ENCODE measurements at regions not wholly inside any gene's neighbourhood (a gene's known extent, or its start where the extent isn't known, plus 50 kb on each side); places are given as distances from the start of the nearest gene placed in this dataset.

- DNase-seq, result no peak
These were observed 627.7 kb downstream of the PLA2G4A start for GRCh38 chr1:187456446-187456845.

DNA sequence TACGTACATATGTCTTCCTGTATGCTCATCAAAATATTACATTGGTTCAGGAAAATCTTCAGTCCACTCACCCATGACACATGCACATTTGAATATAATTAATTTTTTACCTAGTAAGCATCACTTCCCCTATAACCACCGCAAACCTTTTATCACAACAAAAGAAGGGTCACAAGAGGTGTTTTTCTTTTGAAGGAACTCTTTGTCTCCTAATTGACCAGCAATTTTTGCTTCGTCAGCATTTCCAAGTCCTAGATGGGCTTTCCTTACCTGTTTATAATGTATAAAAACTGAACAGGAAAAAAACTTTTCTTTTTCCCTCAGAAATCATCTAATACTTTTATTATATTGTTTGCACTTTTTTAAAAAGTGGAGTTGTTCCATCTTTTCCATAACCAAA, 631.3 kb downstream of the PLA2G4A start:
- no peak for DNase-seq

DNA sequence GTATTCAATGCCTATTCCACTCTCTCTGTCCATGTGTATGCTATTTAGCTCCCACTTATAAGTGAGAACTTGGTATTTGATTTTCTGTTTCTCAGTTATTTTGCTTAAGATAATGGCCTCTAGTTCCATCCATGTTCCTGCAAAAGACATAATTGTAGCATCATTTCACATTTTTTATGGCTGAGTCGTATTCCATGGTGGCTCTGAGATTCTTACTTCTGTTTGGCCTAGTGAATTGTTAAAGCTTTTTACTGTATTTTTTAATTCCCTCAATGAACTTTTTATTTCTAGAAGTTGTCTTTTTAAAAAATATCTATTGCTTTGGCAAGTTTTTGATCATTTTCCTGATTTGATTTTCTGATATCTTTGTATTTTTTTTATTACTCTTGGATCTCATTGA, 635.6 kb downstream of the PLA2G4A start:
- no peak for DNase-seq

DNA sequence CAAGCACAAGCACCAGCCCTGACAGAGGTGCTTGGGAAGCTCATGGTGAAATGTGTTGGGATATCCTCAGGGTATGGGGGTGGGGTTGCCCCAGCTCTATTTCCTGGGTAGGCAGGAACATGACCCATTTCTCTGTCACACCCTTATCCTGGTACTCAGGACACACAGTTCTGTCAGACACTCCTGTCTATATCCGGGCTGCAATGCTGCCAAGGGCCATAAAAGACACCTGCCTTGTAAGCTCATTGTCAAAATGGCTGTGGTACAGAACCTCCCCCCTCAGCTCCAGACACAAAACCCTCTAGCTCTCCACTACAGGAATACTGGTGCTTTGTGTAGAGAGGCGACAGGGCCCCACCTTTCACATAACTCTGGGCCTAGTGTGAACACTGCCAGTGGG, 636.7 kb downstream of the PLA2G4A start:
- DNase-seq, result no peak

DNA sequence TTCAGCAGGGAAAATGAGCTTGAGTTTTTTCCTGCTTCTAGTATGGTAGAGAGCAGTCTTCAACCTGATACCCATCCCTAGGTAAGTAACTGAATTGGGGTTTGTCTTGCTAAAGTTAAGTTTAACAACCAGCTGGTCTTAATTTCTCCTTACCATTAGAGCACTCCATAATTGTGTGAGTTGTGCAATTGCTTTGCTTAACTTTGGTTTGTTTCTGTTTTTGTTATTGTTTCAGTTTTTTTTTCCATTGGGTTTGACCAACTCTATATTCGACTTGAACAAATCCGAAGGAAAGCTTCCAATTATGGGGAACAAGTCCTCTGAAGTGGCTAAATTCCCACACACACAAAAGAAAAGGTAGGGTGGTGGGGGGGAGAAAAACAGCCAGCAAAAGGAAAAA, 641.1 kb downstream of the PLA2G4A start:
- no peak for DNase-seq

DNA sequence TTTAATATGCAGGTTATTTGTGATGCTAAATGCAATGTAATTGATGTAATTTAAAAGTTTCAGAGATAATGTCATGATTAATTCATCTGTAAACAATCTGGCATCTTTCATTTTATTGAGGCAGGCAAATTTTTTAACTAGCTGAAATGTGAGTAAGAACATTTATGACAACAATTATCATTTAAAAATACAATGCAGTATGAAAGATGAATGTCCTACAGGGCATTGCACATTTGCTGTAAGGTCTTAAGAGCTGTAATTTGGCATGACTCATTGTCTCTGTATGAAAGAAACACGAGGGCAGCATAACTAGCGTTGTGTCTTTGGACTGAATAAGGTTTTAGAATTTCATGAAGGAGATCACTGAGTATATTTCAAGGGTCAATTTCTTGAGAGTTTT, 642.8 kb downstream of the PLA2G4A start:
- DNase-seq, result no peak

GRCh38 chr1:187474336-187474735, 645.6 kb downstream of the PLA2G4A start:
- peak; percentile 85 for DNase-seq

GRCh38 chr1:187476671-187477070, 647.9 kb downstream of the PLA2G4A start:
- DNase-seq, result no peak

DNA sequence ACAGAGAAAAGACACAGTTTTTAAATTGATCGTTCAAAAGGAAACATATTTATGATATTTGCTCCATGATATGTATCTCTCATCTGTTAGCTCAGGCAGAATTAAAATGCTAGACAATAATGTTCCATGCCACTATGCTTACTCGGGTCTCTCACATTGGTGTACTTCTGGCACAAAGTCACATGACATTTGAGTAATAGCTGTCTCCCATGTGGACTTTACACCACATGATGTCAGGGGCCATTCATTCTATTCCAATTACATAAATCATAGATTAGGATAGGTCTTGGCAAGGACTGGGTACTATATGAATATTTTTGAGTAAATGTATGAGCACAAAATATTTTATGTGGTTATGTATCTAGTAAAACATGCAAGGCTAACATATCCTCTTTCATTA, 648.4 kb downstream of the PLA2G4A start:
- DNase-seq, result peak; percentile 32

GRCh38 chr1:187477535-187477934, 648.8 kb downstream of the PLA2G4A start:
- DNase-seq, result no peak

GRCh38 chr1:187481581-187482148, 652.9 kb downstream of the PLA2G4A start:
- DNase-seq, result no peak

GRCh38 chr1:187490266-187490665, 661.5 kb downstream of the PLA2G4A start:
- DNase-seq, result no peak

DNA sequence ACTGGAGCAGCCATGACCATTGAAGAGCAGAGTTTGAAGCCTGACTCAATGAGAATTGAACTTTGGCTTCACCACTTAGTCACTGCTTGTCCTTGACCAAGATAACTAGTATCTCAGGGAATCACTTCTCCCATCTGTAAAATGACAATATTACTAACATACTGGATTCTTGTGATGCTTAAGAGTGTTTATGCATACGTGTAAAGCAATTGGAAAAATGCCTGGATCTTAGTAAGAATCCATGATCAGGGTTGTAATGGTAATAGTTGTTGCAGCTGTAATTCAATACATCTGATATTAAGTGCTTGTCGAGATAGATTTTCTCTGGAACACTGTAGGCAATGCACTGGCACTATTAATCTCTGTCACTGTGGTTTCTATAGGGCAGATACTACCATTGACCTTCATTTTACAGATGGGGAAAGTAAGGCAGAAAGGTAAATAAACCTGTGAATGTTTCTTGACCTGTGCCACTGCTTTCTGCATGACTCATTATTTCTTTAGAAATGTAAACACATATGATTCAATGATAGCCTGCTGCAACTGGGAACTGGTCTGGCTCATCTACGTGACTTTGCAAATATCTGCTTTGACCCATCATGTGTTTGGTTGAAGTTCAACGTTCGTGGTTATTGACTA, 662.5 kb downstream of the PLA2G4A start:
- no peak for DNase-seq

DNA sequence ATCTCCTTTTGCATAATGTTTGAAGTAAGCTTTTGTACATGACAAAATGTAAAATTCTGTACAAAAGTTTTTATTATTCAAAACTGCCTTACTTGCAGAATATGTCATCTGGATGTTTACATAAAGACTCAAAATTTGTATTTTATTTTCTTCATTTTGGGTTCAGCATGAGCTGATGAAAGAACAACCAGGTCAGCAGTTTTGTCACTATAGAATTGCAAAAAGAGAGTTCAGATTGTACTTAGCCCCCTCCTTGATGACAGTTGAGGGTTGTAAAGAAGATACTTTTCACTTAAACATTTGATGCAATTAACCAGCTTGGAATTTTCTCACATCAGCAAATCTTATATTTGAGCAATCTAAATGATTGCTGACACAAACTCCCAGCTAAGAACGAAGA, 669.3 kb downstream of the PLA2G4A start:
- no peak for DNase-seq

DNA sequence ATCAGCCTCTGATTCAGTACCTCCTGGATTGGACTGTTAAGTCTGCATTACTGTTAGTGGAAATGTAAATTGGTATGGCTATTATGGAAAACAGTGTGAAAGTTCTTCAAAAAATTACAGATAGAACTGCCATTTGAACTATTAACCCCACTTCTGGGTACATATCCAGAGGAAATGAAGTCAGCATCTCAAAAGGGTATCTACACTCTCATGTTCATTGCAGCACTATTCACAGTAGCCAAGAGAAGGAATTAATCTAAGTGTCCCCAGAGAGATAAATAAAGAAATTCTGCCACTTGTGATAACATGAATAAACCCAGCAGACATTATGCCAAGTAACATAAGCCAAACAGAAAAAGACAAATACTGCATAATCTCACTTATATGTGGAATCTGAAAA, 676.0 kb downstream of the PLA2G4A start:
- DNase-seq, result no peak

- no peak for DNase-seq
These were observed 680.3 kb downstream of the PLA2G4A start for GRCh38 chr1:187509091-187509490.

DNA sequence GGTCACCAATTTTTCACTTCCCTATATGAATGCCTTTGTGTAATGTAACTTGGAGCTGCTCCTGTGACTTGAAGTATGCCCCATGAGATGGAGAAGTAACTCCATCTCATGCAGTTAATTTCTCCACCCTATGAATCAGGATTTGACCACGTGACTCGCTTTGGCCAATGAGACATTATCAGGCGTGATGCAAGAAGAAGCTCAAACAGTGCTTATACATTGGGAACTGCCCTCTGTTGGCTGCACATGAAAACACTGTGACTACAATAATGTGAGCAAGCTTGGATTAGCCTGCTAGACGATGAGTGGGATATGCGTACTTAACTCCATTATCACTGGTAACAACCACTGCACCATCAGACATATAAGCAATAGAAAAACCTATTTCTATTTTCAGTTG, 684.4 kb downstream of the PLA2G4A start:
- no peak for DNase-seq

DNA sequence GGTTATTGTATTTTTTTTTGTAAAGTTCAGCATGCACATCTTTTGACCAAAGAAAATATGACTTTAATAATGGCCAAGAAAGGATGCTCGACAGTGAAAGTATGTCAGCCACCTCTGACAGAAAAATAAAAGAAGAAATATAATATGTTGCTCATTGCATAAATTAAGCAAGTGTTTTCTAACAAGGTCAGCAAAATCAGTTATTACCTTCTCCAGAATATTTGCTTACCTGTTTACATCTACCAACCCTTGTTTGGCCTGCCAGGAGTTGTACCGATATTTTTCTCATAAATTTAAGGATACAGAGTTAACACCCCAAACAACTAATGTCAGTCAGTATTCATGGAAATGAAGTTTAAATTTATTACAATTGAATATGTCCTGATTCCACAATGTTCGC, 685.4 kb downstream of the PLA2G4A start:
- no peak for DNase-seq

DNA sequence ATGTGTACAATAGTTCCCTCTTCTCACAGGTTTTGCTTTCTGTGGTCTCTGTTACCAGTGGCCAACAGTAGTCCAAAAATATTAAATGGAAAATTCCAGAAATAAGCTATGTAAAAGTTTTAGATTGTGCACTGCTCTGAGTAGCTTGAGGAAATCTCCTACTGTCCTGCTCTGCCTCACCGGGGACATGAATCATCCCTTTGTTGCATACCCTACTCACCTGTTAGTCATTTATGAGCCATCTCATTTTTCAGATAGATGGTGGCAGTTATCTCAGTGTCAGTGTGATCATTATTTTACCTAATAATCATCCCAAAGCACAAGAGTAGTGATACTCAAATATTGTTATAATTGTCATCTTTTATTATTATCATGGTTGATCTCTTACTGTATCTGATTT, 688.1 kb downstream of the PLA2G4A start:
- no peak for DNase-seq

DNA sequence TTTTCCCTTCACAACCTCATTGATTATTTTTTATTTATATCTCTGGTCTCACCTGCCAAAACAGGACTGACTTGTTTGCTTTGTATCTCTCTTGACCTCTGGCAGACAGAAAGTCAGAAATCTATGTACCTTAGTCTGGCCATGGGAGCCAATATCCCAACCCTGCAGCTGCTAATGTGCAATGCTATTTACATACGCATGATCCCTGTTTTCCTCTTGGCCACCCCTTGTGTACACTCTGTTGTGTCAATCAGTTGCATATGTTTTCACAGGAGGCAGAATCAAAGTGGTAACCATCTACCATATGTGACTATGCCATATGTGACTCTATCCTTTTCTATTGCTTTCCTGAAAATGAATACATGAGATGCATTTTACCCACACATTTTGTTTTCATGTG, 688.8 kb downstream of the PLA2G4A start:
- DNase-seq, result peak; percentile 42

DNA sequence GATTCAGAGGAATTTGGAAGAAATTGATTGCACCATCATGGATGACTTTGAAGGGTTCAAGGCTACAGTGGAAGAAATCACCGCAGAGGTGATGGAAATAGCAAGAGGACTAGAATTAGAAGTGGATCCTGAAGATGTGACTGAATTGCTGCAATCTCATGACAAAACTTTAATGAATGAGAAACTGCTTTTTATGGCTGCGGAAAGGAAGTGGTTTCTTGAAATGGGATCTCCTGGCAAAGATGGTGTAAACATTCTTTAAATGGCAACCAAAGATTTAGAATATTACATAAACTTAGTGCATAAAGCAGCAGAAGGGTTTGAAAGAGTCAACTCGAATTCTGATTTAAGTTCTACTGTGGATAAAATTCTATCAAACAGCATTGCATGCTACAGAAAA, 698.6 kb downstream of the PLA2G4A start:
- DNase-seq, result no peak

DNA sequence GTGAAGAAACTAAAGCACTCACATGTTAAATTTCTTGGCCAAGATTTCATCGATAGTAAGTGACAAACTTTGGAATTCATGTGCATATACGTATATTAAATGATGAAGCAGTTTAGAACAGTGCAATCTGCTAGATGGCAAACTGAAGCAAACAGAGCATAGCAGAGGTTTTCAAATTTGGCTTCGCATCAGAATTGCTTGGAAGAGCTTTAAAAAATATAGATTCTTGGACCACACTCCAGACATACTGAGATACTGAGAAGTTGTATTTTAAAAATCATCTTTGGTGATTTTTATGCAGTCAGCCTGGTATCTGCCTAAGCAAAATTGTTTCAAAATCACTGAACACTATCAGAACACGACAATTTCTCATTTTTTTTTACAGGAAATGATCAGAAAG, 709.2 kb downstream of the PLA2G4A start:
- peak; percentile 39 for DNase-seq

DNA sequence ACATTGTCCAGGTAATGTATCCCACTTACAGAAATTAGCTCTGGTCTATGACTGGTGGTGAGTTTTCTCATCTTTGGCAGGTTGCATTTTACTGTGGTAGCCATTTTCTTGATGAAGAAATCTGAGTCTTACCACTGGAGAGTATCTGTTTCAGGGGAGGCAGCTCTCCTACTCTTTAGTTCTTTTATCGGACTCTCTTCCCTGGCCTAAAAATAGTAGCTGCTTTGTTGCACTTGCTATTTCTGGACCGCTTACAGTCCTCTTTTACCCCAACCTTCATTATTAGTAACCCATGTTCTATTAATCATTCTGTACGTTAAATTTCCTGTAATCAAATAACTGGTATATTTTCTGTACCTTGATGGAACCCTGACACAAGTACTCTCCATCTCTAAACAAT, 720.8 kb downstream of the PLA2G4A start:
- DNase-seq, result no peak

DNA sequence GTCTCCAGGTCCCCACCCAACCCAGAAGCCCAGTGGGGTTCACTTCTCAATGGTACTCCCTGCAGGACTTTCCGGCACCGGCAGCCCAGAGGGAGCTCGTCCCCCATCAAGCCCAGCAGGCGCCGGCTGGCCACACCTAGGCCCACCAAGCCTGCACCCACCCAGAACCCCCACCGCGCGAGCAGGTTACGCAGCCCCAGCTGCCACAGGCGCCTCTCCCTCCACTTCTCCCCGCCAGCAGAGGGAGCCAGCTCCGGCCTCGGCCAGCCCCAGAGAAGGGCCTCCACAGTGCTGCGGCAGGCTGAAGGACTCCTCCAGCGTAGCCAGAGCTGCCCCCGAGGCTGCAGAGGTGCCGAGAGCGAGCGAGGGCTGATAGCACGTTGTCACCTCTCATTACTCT, 722.3 kb downstream of the PLA2G4A start:
- no peak for DNase-seq

DNA sequence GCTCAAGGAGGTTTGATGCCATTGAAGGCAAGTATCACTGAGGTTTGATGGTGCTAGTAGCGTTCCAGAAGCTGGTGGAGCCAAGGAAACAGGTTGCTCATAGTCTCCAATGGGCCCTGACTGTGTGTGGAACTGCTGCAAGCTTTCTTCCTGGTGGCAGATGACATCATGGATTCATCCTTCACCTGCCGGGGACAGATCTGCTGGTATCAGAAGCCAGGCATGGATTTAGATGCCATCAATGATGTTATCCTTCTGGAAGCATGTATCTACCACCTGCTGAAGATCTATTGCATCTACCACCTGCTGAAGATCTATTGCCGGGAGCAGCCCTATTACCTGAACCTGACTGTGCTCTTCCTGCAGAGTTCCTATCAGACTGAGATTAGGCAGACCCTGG, 734.4 kb downstream of the PLA2G4A start:
- no peak for DNase-seq
